BLaER1 treated with 17β-estradiol and CSF1 and Interleukin-3, amounts not matched to agents 10 nM and 100 nM (cell line): ENCODE measurements at regions not wholly inside any gene's neighbourhood (a gene's known extent, or its start where the extent isn't known, plus 50 kb on each side); places are given as distances from the start of the nearest gene placed in this dataset.
"Not testable (repeated sequence)": the region's sequence is repeated elsewhere in the genome, so short reads cannot be mapped to it uniquely, and the experiment has no call there.

ENCODE experiments used
- H3K27ac ChIP-seq, 11 experiments: shearing (Covaris generic); formaldehyde crosslinking; 2 replicates each; pipeline ENCODE4 v1.8.1; 2022
- H3K27me3 ChIP-seq, 11 experiments: shearing (Covaris generic); formaldehyde crosslinking; 2 replicates each; pipeline ENCODE4 v1.8.1; 2022
- H3K36me3 ChIP-seq, 11 experiments: shearing (Covaris generic); formaldehyde crosslinking; 2 replicates each; pipeline ENCODE4 v1.8.1; 2022
- H3K4me1 ChIP-seq, 10 experiments: shearing (Covaris generic); formaldehyde crosslinking; 2 replicates each; pipeline ENCODE4 v1.8.1; 2022
- H3K4me2 ChIP-seq, 11 experiments: shearing (Covaris generic); formaldehyde crosslinking; 2 replicates each; pipeline ENCODE4 v1.8.1; 2022
- H3K4me3 ChIP-seq, 10 experiments: shearing (Covaris generic); formaldehyde crosslinking; 2 replicates each; pipeline ENCODE4 v1.8.1; 2022
- H3K9ac ChIP-seq, 11 experiments: shearing (Covaris generic); formaldehyde crosslinking; 2 replicates each; pipeline ENCODE4 v1.8.1; 2022
- H3K9me3 ChIP-seq, 11 experiments: shearing (Covaris generic); formaldehyde crosslinking; replicated peaks in 1 of 11; 2 replicates each; pipeline ENCODE4 v1.8.1; 2022
- H4K20me1 ChIP-seq, 11 experiments: shearing (Covaris generic); formaldehyde crosslinking; 2 replicates each; pipeline ENCODE4 v1.8.1; 2022
- Cebpa-rat ChIP-seq, 11 experiments: shearing (Covaris generic); IDR thresholded peaks; 2 replicates each; pipeline ENCODE4 v1.8.1; 2022

GRCh38 chr7:45290880-45291279 lies 133.3 kb downstream of the RAMP3 start:
- Histone ChIP-seq H3K9ac (no peak overlapping the region), H3K27me3 (no peaks in the 10 kb centered on the region), H3K36me3 (no peaks in the 10 kb centered on the region; a peak in 1 of 22 replicates), H4K20me1 (no peaks in the 10 kb centered on the region), H3K9me3 (peaks cover 28 to 49% (median 35%) of the 10 kb centered on the region in 11 experiments), H3K4me2 (no peak overlapping the region), H3K27ac (no peak overlapping the region), H3K4me1 (peaks cover 9 to 27% (median 20%) of the 10 kb centered on the region in 10 experiments; a peak in 19 of 20 replicates), H3K4me3 (no peak overlapping the region)
- no peak for TF ChIP-seq Cebpa-rat (IDR thresholded peaks at IDR 0.05)

GRCh38 chr7:45292481-45292880 lies 134.9 kb downstream of the RAMP3 start:
- Histone ChIP-seq H3K4me1 (peaks cover 9 to 27% (median 20%) of the 10 kb centered on the region in 10 experiments; a peak in 19 of 20 replicates), H3K27me3 (no peaks in the 10 kb centered on the region), H3K36me3 (no peaks in the 10 kb centered on the region; a peak in 1 of 22 replicates), H4K20me1 (no peaks in the 10 kb centered on the region), H3K4me3 (no peak overlapping the region), H3K9me3 (peaks cover 25 to 45% (median 31%) of the 10 kb centered on the region in 11 experiments), H3K9ac (peak overlapping the region in 2 of 11 experiments; percentile 35 to 52; a peak in 4 of 22 replicates), H3K4me2 (peak overlapping the region; percentile 18 to 79 (median 55); a peak in 19 of 22 replicates), H3K27ac (peak overlapping the region in 2 of 11 experiments; percentile 26 to 57; a peak in 4 of 22 replicates)
- no peak for TF ChIP-seq Cebpa-rat (IDR thresholded peaks at IDR 0.05)

- H3K9me3 ChIP-seq: peaks cover 15 to 35% (median 22%) of the 10 kb centered on the region in 11 experiments
- H3K36me3 ChIP-seq: no peaks in the 10 kb centered on the region; a peak in 1 of 22 replicates
- no peak overlapping the region for H3K4me3 ChIP-seq
- no peak overlapping the region; a peak in 1 of 22 replicates for H3K27ac ChIP-seq
- TF ChIP-seq Cebpa-rat (IDR thresholded peaks at IDR 0.05): no peak
- no peaks in the 10 kb centered on the region for H4K20me1 ChIP-seq
- peak overlapping the region in 9 of 11 experiments; percentile 18 to 79 (median 62); a peak in 16 of 22 replicates for H3K4me2 ChIP-seq
- H3K27me3 ChIP-seq: no peaks in the 10 kb centered on the region
- H3K9ac ChIP-seq: no peak overlapping the region
- peaks cover 9 to 27% (median 20%) of the 10 kb centered on the region in 10 experiments; a peak in 19 of 20 replicates for H3K4me1 ChIP-seq
These were observed 135.8 kb downstream of the RAMP3 start for GRCh38 chr7:45293295-45293942.

- Histone ChIP-seq H3K4me2 (no peak overlapping the region), H3K4me1 (peaks cover 9 to 27% (median 20%) of the 10 kb centered on the region in 10 experiments; a peak in 19 of 20 replicates), H3K9me3 (peaks cover 4 to 24% (median 10%) of the 10 kb centered on the region in 11 experiments; a peak in 20 of 22 replicates), H4K20me1 (no peaks in the 10 kb centered on the region), H3K27me3 (no peaks in the 10 kb centered on the region), H3K36me3 (no peaks in the 10 kb centered on the region), H3K4me3 (no peak overlapping the region), H3K9ac (no peak overlapping the region), H3K27ac (no peak overlapping the region)
- no peak for TF ChIP-seq Cebpa-rat (IDR thresholded peaks at IDR 0.05)
These were observed 137.0 kb downstream of the RAMP3 start for GRCh38 chr7:45294559-45294958.

- no peak overlapping the region for H3K27ac ChIP-seq
- no peak overlapping the region for H3K4me2 ChIP-seq
- no peak overlapping the region for H3K4me3 ChIP-seq
- H3K9me3 ChIP-seq: peaks cover 2 to 17% (median 7%) of the 10 kb centered on the region in 11 experiments; a peak in 14 of 22 replicates
- no peak for TF ChIP-seq Cebpa-rat (IDR thresholded peaks at IDR 0.05)
- peaks cover 9 to 27% (median 20%) of the 10 kb centered on the region in 10 experiments; a peak in 19 of 20 replicates for H3K4me1 ChIP-seq
- H4K20me1 ChIP-seq: no peaks in the 10 kb centered on the region
- no peaks in the 10 kb centered on the region for H3K36me3 ChIP-seq
- no peaks in the 10 kb centered on the region for H3K27me3 ChIP-seq
- H3K9ac ChIP-seq: no peak overlapping the region
These were observed 137.6 kb downstream of the RAMP3 start for GRCh38 chr7:45295222-45295621.

GRCh38 chr7:45296748-45297147 lies 139.2 kb downstream of the RAMP3 start:
- Histone ChIP-seq H3K4me1 (peaks cover 9 to 24% (median 17%) of the 10 kb centered on the region in 10 experiments; a peak in 19 of 20 replicates), H3K36me3 (no peaks in the 10 kb centered on the region), H3K4me3 (no peak overlapping the region), H3K27me3 (no peaks in the 10 kb centered on the region), H3K9ac (no peak overlapping the region), H3K4me2 (no peak overlapping the region), H3K9me3 (peaks cover 0 to 15% (median 7%) of the 10 kb centered on the region in 11 experiments; a peak in 10 of 22 replicates), H4K20me1 (no peaks in the 10 kb centered on the region), H3K27ac (no peak overlapping the region)
- no peak for TF ChIP-seq Cebpa-rat (IDR thresholded peaks at IDR 0.05)

- no peak overlapping the region for H3K4me3 ChIP-seq
- H3K27me3 ChIP-seq: no peaks in the 10 kb centered on the region
- no peaks in the 10 kb centered on the region for H3K4me1 ChIP-seq
- TF ChIP-seq Cebpa-rat (IDR thresholded peaks at IDR 0.05): no peak
- H3K4me2 ChIP-seq: no peak overlapping the region
- peaks cover 21 to 25% (median 24%) of the 10 kb centered on the region in 11 experiments for H3K9me3 ChIP-seq
- H3K27ac ChIP-seq: no peak overlapping the region
- no peaks in the 10 kb centered on the region; a peak in 1 of 22 replicates for H3K36me3 ChIP-seq
- H4K20me1 ChIP-seq: no peaks in the 10 kb centered on the region
- H3K9ac ChIP-seq: no peak overlapping the region
These were observed 149.2 kb downstream of the RAMP3 start for GRCh38 chr7:45306752-45307305.

GRCh38 chr7:45311597-45311996 lies 154.0 kb downstream of the RAMP3 start:
- Histone ChIP-seq H3K27ac (no peak overlapping the region), H3K4me3 (no peak overlapping the region), H3K4me1 (no peaks in the 10 kb centered on the region), H3K4me2 (no peak overlapping the region), H4K20me1 (no peaks in the 10 kb centered on the region), H3K27me3 (no peaks in the 10 kb centered on the region), H3K9ac (no peak overlapping the region), H3K36me3 (no peaks in the 10 kb centered on the region; a peak in 1 of 22 replicates), H3K9me3 (peaks cover 37 to 50% (median 44%) of the 10 kb centered on the region in 11 experiments)
- TF ChIP-seq Cebpa-rat (IDR thresholded peaks at IDR 0.05): no peak

- not testable (repeated sequence) for H3K36me3 ChIP-seq, H3K27me3 ChIP-seq, H3K4me3 ChIP-seq, H3K4me1 ChIP-seq, H3K9ac ChIP-seq, H3K4me2 ChIP-seq, H4K20me1 ChIP-seq, H3K27ac ChIP-seq
- peaks cover 27 to 44% (median 37%) of the 10 kb centered on the region in 11 experiments for H3K9me3 ChIP-seq
These were observed 157.9 kb downstream of the RAMP3 start for GRCh38 chr7:45315512-45315911.
